ENCODE measurements at regions not wholly inside any gene's neighbourhood (a gene's known extent, or its start where the extent isn't known, plus 50 kb on each side); places are given as distances from the start of the nearest gene placed in this dataset.

- H4K20me1 ChIP-seq (ENCODE audit: insufficient read depth, low read length), result no peaks in the 10 kb centered on the region
- DNase-seq (ENCODE audit: low spot score), result peak; percentile 55
- H3K4me1 ChIP-seq (ENCODE audit: insufficient read depth, low read length), result peaks cover 23% of the 10 kb centered on the region
- in situ Hi-C loops (cut with HindIII; ENCODE audit: extremely low pct_ligation_motif_present, low pct_unique_long_range_greater_than_20kb), result no loop called here
- no peak for FAIRE-seq
- no peaks in the 10 kb centered on the region for H3K9me3 ChIP-seq (ENCODE audit: low read length)
- H3K27ac ChIP-seq (ENCODE audit: extremely low read length, insufficient read depth, low read length), result peak overlapping the region; percentile 6
- ChIA-PET POLR2A (interaction anchor here (1.3 kb wide), 1 partner anchor 119 kb away, joined by 4 read pairs; no protein-coding TSS in a partner anchor), CTCF (ENCODE audit: low intra/inter-chr PET ratio, low total read pairs) (no interaction called here)
- WGBS (ENCODE audit: low lambda C conversion rate), result 72% methylated on average over 2 of the region's 2 CpGs
- BruUV-seq (replicated peaks), result no TSS peak
- no peaks in the 10 kb centered on the region for H3K79me2 ChIP-seq (ENCODE audit: insufficient read depth, low read length)
- no peak overlapping the region for H3K4me3 ChIP-seq (replicated peaks in 1 of 3; ENCODE audit: insufficient read depth in 1 of 3, low read depth in 2 of 3, low read length in 3 of 3)
- no peak overlapping the region for H3K9ac ChIP-seq (ENCODE audit: insufficient read depth, low read depth, low read length)
- no peak overlapping the region for H2AFZ ChIP-seq (ENCODE audit: low read length)
- ATAC-seq, result peak; percentile 72
- H3K36me3 ChIP-seq (replicated peaks in 1 of 2; ENCODE audit: control insufficient read depth in 1 of 2, insufficient read depth in 2 of 2, low read length in 2 of 2), result no peaks in the 10 kb centered on the region
- no peaks in the 10 kb centered on the region for H3K27me3 ChIP-seq (ENCODE audit: control insufficient read depth in 1 of 2, insufficient read depth in 2 of 2, low read length in 2 of 2)
- intact Hi-C loops (cut with micrococcal nuclease; ENCODE audit: unreplicated experiment), result no loop called here
- peak overlapping the region; percentile 16 for H3K4me2 ChIP-seq (ENCODE audit: low read depth, low read length)
- TF ChIP-seq NFIC (IDR thresholded peaks at IDR 0.05; ENCODE audit: low read length), result 0 out of 2 replicates have a peak, but pooled peaks have one; percentile 31
- TF ChIP-seq HNF4A (CRISPR knock-in tag; IDR thresholded peaks at IDR 0.05), result peak; percentile 93
- TF ChIP-seq ZNF280D (CRISPR knock-in tag; IDR thresholded peaks at IDR 0.05), result 0 out of 2 replicates have a peak, but pooled peaks have one; percentile 17
- 0 out of 2 replicates have a peak, but pooled peaks have one; percentile 45 for TF ChIP-seq ZNF784 (CRISPR knock-in tag; IDR thresholded peaks at IDR 0.05; ENCODE audit: borderline replicate concordance)
- TF ChIP-seq ZNF549 (CRISPR knock-in tag; IDR thresholded peaks at IDR 0.05), result 0 out of 2 replicates have a peak, but pooled peaks have one; percentile 31
- TF ChIP-seq MTF1 (CRISPR knock-in tag; IDR thresholded peaks at IDR 0.05), result no peak
- TF ChIP-seq, protein P1, sequence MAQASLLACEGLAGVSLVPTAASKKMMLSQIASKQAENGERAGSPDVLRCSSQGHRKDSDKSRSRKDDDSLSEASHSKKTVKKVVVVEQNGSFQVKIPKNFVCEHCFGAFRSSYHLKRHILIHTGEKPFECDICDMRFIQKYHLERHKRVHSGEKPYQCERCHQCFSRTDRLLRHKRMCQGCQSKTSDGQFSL (CRISPR knock-in tag; IDR thresholded peaks at IDR 0.05), result 0 out of 2 replicates have a peak, but pooled peaks have one; percentile 15
- TF ChIP-seq ARID5B (CRISPR knock-in tag; IDR thresholded peaks at IDR 0.05), result 0 out of 2 replicates have a peak, but pooled peaks have one; percentile 10
- peak; percentile 73 for TF ChIP-seq HNF4G (IDR thresholded peaks at IDR 0.05; ENCODE audit: borderline replicate concordance, low read depth, low read length)
- TF ChIP-seq HNF4G (CRISPR knock-in tag; IDR thresholded peaks at IDR 0.05; ENCODE audit: borderline replicate concordance, low read depth), result no peak
- TF ChIP-seq ELF3 (CRISPR knock-in tag; IDR thresholded peaks at IDR 0.05), result 0 out of 2 replicates have a peak, but pooled peaks have one; percentile 4
- no peak for TF ChIP-seq ZNF446 (CRISPR knock-in tag; IDR thresholded peaks at IDR 0.05)
- TF ChIP-seq, protein P2, sequence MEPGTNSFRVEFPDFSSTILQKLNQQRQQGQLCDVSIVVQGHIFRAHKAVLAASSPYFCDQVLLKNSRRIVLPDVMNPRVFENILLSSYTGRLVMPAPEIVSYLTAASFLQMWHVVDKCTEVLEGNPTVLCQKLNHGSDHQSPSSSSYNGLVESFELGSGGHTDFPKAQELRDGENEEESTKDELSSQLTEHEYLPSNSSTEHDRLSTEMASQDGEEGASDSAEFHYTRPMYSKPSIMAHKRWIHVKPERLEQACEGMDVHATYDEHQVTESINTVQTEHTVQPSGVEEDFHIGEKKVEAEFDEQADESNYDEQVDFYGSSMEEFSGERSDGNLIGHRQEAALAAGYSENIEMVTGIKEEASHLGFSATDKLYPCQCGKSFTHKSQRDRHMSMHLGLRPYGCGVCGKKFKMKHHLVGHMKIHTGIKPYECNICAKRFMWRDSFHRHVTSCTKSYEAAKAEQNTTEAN (CRISPR knock-in tag; conservative IDR thresholded peaks at IDR 0.05), result 0 out of 2 replicates have a peak, but pooled peaks have one; percentile 13
These were observed 150.2 kb downstream of the TTC6 start for GRCh38 chr14:37745657-37746056.
